B cell (primary cell): ENCODE measurements at regions not wholly inside any gene's neighbourhood (a gene's known extent, or its start where the extent isn't known, plus 50 kb on each side); places are given as distances from the start of the nearest gene placed in this dataset.

Experiments
- EZH2 ChIP-seq: IDR thresholded peaks from 2 replicates; pipeline ENCODE4 v1.6.1; 2012; ENCODE audit warnings: borderline replicate concordance, low read depth, mild to moderate bottlenecking, moderate library complexity, low read length; ENCODE audit not compliant: insufficient read depth, poor library complexity, severe bottlenecking
- TF ChIP-seq, protein P1 (sequence below): fragments of 200-600 bp; IDR thresholded peaks from one replicate; pipeline ENCODE4 v1.8.0; 2022; ENCODE audit warnings: antibody characterized with exemption, mild to moderate bottlenecking

DNA sequence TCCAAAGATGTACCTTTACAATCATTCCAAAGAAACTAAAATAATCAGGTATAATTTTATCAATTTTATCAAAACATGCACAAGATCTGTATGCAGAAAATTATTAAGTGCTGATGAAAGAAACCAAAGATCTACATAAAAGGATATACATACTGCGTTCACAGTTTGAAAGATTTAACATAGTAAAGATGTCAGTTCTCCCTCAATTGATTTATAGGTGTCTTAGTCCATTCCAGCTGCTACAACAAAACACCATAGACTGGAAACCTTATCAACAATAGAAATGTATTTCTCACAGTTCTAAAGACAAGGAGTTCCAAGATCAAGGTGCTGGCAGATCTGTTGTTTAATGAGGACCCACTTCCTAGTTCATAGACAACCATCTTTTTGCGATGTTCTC, 189.0 kb upstream of the CCDC54 start:
- TF ChIP-seq, protein P1, sequence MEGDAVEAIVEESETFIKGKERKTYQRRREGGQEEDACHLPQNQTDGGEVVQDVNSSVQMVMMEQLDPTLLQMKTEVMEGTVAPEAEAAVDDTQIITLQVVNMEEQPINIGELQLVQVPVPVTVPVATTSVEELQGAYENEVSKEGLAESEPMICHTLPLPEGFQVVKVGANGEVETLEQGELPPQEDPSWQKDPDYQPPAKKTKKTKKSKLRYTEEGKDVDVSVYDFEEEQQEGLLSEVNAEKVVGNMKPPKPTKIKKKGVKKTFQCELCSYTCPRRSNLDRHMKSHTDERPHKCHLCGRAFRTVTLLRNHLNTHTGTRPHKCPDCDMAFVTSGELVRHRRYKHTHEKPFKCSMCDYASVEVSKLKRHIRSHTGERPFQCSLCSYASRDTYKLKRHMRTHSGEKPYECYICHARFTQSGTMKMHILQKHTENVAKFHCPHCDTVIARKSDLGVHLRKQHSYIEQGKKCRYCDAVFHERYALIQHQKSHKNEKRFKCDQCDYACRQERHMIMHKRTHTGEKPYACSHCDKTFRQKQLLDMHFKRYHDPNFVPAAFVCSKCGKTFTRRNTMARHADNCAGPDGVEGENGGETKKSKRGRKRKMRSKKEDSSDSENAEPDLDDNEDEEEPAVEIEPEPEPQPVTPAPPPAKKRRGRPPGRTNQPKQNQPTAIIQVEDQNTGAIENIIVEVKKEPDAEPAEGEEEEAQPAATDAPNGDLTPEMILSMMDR = no peak
- no peak for TF ChIP-seq EZH2
